ENCODE measurements at regions not wholly inside any gene's neighbourhood (a gene's known extent, or its start where the extent isn't known, plus 50 kb on each side); places are given as distances from the start of the nearest gene placed in this dataset.

- intact Hi-C loops (cut with micrococcal nuclease; ENCODE audit: unreplicated experiment): loop anchor here (1.0 to 5.0 kb wide), 3 partner anchors 740 to 1055 kb away; no protein-coding TSS in a partner anchor
- H3K36me3 Mint-ChIP-seq (ENCODE audit: insufficient read depth, unreplicated experiment): no peaks in the 10 kb centered on the region
- CTCF ChIA-PET: interaction anchor here (0.8 to 1.4 kb wide), 8 partner anchors 31 to 1110 kb away, joined by 3 to 35 read pairs (median 6); partner anchors contain the start of gene ZNF438
- no peaks in the 10 kb centered on the region for H3K4me1 Mint-ChIP-seq (ENCODE audit: low read depth, unreplicated experiment)
- H3K27me3 Mint-ChIP-seq (ENCODE audit: unreplicated experiment): peaks cover 14% of the 10 kb centered on the region
- H3K9me3 Mint-ChIP-seq (ENCODE audit: low read depth, unreplicated experiment): no peaks in the 10 kb centered on the region
- no peak for DNase-seq
- TF ChIP-seq CTCF (IDR thresholded peaks at IDR 0.05; ENCODE audit: unreplicated experiment): no peak
- no peak overlapping the region for H3K27ac Mint-ChIP-seq (ENCODE audit: unreplicated experiment)
- H3K4me3 Mint-ChIP-seq (ENCODE audit: low read depth, unreplicated experiment): no peak overlapping the region
- no TSS peak for BruUV-seq (replicated peaks)
These were observed 122.9 kb upstream of the LYZL2 start for GRCh38 chr10:30752481-30752881.

GRCh38 chr10:30751678-30752331 lies 122.3 kb upstream of the LYZL2 start:
- CTCF ChIA-PET: interaction anchor here (0.8 to 1.4 kb wide), 8 partner anchors 32 to 1110 kb away, joined by 3 to 35 read pairs (median 6); partner anchors contain the start of gene ZNF438
- peak; percentile 97 for TF ChIP-seq CTCF (IDR thresholded peaks at IDR 0.05; ENCODE audit: unreplicated experiment)
- no peak overlapping the region for H3K27ac Mint-ChIP-seq (ENCODE audit: unreplicated experiment)
- H3K36me3 Mint-ChIP-seq (ENCODE audit: insufficient read depth, unreplicated experiment): no peaks in the 10 kb centered on the region
- H3K27me3 Mint-ChIP-seq (ENCODE audit: unreplicated experiment): peaks cover 14% of the 10 kb centered on the region
- H3K4me3 Mint-ChIP-seq (ENCODE audit: low read depth, unreplicated experiment): no peak overlapping the region
- H3K9me3 Mint-ChIP-seq (ENCODE audit: low read depth, unreplicated experiment): no peaks in the 10 kb centered on the region
- no TSS peak for BruUV-seq (replicated peaks)
- H3K4me1 Mint-ChIP-seq (ENCODE audit: low read depth, unreplicated experiment): no peaks in the 10 kb centered on the region
- intact Hi-C loops (cut with micrococcal nuclease; ENCODE audit: unreplicated experiment): loop anchor here (1.0 to 5.0 kb wide), 3 partner anchors 740 to 1055 kb away; no protein-coding TSS in a partner anchor
- peak; percentile 87 for DNase-seq

GRCh38 chr10:30750971-30751677 lies 121.6 kb upstream of the LYZL2 start:
- BruUV-seq (replicated peaks): no TSS peak
- TF ChIP-seq CTCF (IDR thresholded peaks at IDR 0.05; ENCODE audit: unreplicated experiment): no peak
- H3K4me3 Mint-ChIP-seq (ENCODE audit: low read depth, unreplicated experiment): no peak overlapping the region

GRCh38 chr10:30749385-30749784 lies 119.8 kb upstream of the LYZL2 start:
- H3K36me3 Mint-ChIP-seq (ENCODE audit: insufficient read depth, unreplicated experiment): no peaks in the 10 kb centered on the region
- no TSS peak for BruUV-seq (replicated peaks)
- CTCF ChIA-PET: no interaction called here

More at GRCh38 chr10:30750971-30751677, 121.6 kb upstream of the LYZL2 start:
- H3K4me1 Mint-ChIP-seq (ENCODE audit: low read depth, unreplicated experiment): no peaks in the 10 kb centered on the region
- no peak for DNase-seq
- no peaks in the 10 kb centered on the region for H3K36me3 Mint-ChIP-seq (ENCODE audit: insufficient read depth, unreplicated experiment)
- intact Hi-C loops (cut with micrococcal nuclease; ENCODE audit: unreplicated experiment): loop anchor here (5.0 kb wide), 2 partner anchors 741 to 1056 kb away; no protein-coding TSS in a partner anchor
- H3K9me3 Mint-ChIP-seq (ENCODE audit: low read depth, unreplicated experiment): no peaks in the 10 kb centered on the region
- peaks cover 14% of the 10 kb centered on the region for H3K27me3 Mint-ChIP-seq (ENCODE audit: unreplicated experiment)
- no peak overlapping the region for H3K27ac Mint-ChIP-seq (ENCODE audit: unreplicated experiment)
- CTCF ChIA-PET: interaction anchor here (1.2 to 1.4 kb wide), 4 partner anchors 64 to 740 kb away, joined by 4 to 35 read pairs (median 6); partner anchors contain the start of gene ZNF438

More at GRCh38 chr10:30749385-30749784, 119.8 kb upstream of the LYZL2 start:
- no peak for TF ChIP-seq CTCF (IDR thresholded peaks at IDR 0.05; ENCODE audit: unreplicated experiment)
- intact Hi-C loops (cut with micrococcal nuclease; ENCODE audit: unreplicated experiment): no loop called here
- no peaks in the 10 kb centered on the region for H3K4me1 Mint-ChIP-seq (ENCODE audit: low read depth, unreplicated experiment)
- peaks cover 14% of the 10 kb centered on the region for H3K27me3 Mint-ChIP-seq (ENCODE audit: unreplicated experiment)
- H3K27ac Mint-ChIP-seq (ENCODE audit: unreplicated experiment): no peak overlapping the region
- no peak for DNase-seq
- H3K4me3 Mint-ChIP-seq (ENCODE audit: low read depth, unreplicated experiment): no peak overlapping the region
- H3K9me3 Mint-ChIP-seq (ENCODE audit: low read depth, unreplicated experiment): no peaks in the 10 kb centered on the region

Data from Calu3 (cell line).